Hepatocyte (in vitro differentiated cells): ENCODE measurements at regions not wholly inside any gene's neighbourhood (a gene's known extent, or its start where the extent isn't known, plus 50 kb on each side); places are given as distances from the start of the nearest gene placed in this dataset.

Experiments
- DNase-seq: peaks from one replicate; pipeline ENCODE4 v3.0.0-alpha.2; 2016; ENCODE audit warnings: low spot score
- H2AFZ ChIP-seq: fragments of 200-600 bp; sonication (generic); 2 replicates; pipeline ENCODE4 v1.6.0; 2016; ENCODE audit warnings: antibody characterized with exemption, mild to moderate bottlenecking
- H3K27ac ChIP-seq: fragments of 200-600 bp; sonication (generic); 2 replicates; pipeline ENCODE4 v1.5.1; 2016; ENCODE audit warnings: mild to moderate bottlenecking
- H3K27me3 ChIP-seq: fragments of 200-600 bp; sonication (generic); 2 replicates; pipeline ENCODE4 v1.6.1; 2016
- H3K36me3 ChIP-seq: fragments of 200-600 bp; sonication (generic); replicated peaks from 2 replicates; pipeline ENCODE4 v1.5.1; 2016; ENCODE audit warnings: low read depth; ENCODE audit not compliant: insufficient read depth
- H3K4me1 ChIP-seq: fragments of 200-600 bp; sonication (generic); 2 replicates; pipeline ENCODE4 v1.5.1; 2016; ENCODE audit warnings: mild to moderate bottlenecking, moderate library complexity; ENCODE audit not compliant: insufficient read depth
- H3K4me2 ChIP-seq: fragments of 200-600 bp; sonication (generic); 2 replicates; pipeline ENCODE4 v1.6.0; 2016
- H3K4me3 ChIP-seq: fragments of 200-600 bp; sonication (generic); 2 replicates; pipeline ENCODE4 v1.5.1; 2016; ENCODE audit warnings: mild to moderate bottlenecking
- H3K79me2 ChIP-seq: fragments of 200-600 bp; sonication (generic); 2 replicates; pipeline ENCODE4 v1.6.0; 2017; ENCODE audit warnings: mild to moderate bottlenecking
- H3K9me2 ChIP-seq: fragments of 200-600 bp; sonication (generic); replicated peaks from 2 replicates; pipeline ENCODE4 v1.6.0; 2017; ENCODE audit warnings: mild to moderate bottlenecking; ENCODE audit not compliant: insufficient read depth
- H3K9me3 ChIP-seq: fragments of 200-600 bp; sonication (generic); 2 replicates; pipeline ENCODE4 v1.5.1; 2016; ENCODE audit warnings: low read depth, mild to moderate bottlenecking
- H4K20me1 ChIP-seq: fragments of 200-600 bp; sonication (generic); 2 replicates; pipeline ENCODE4 v1.6.0; 2016; ENCODE audit warnings: mild to moderate bottlenecking; ENCODE audit not compliant: insufficient read depth, poor library complexity, severe bottlenecking
- CTCF ChIP-seq: fragments of 200-600 bp; sonication (generic); IDR thresholded peaks from 2 replicates; pipeline ENCODE4 v1.5.1; 2016; ENCODE audit warnings: antibody characterized with exemption, mild to moderate bottlenecking; ENCODE audit not compliant: poor library complexity
- EZH2 ChIP-seq: fragments of 200-600 bp; sonication (generic); IDR thresholded peaks from 2 replicates; pipeline ENCODE4 v1.6.1; 2016; ENCODE audit warnings: antibody characterized with exemption, mild to moderate bottlenecking, borderline replicate concordance
- EZH2phosphoT487 ChIP-seq: fragments of 200-600 bp; sonication (generic); IDR thresholded peaks from one replicate; pipeline ENCODE4 v1.6.1; 2018; ENCODE audit warnings: antibody characterized with exemption, mild to moderate bottlenecking, low read depth, moderate library complexity; ENCODE audit not compliant: unreplicated experiment, severe bottlenecking
- WGBS: methylation state at CpG from one replicate; pipeline ENCODE4 v1.1.6; 2016; ENCODE audit warnings: low lambda C conversion rate; ENCODE audit errors: missing lambda C conversion rate; 5-methylcytosine and 5-hydroxymethylcytosine counted together

- Histone ChIP-seq H3K4me3 (no peak overlapping the region), H3K4me1 (no peaks in the 10 kb centered on the region), H3K4me2 (no peak overlapping the region), H2AFZ (no peak overlapping the region), H3K36me3 (no peaks in the 10 kb centered on the region), H3K27ac (no peak overlapping the region), H3K79me2 (no peaks in the 10 kb centered on the region), H4K20me1 (no peaks in the 10 kb centered on the region), H3K27me3 (no peaks in the 10 kb centered on the region), H3K9me2 (no peaks in the 10 kb centered on the region), H3K9me3 (no peaks in the 10 kb centered on the region)
- no peak for DNase-seq
- TF ChIP-seq CTCF (no peak), EZH2 (no peak), EZH2phosphoT487 (no peak)
- 55% methylated on average over 1 of the region's 1 CpG for WGBS
Measured at GRCh38 chr3:124275412-124275811, 283.5 kb upstream of the ROPN1 start.

- TF ChIP-seq EZH2phosphoT487: no peak
- TF ChIP-seq EZH2: no peak
- no peak for TF ChIP-seq CTCF
- Histone ChIP-seq H4K20me1 (no peaks in the 10 kb centered on the region), H3K4me1 (no peaks in the 10 kb centered on the region), H3K79me2 (no peaks in the 10 kb centered on the region), H3K4me2 (no peak overlapping the region), H2AFZ (no peak overlapping the region), H3K9me2 (no peaks in the 10 kb centered on the region), H3K4me3 (no peak overlapping the region), H3K27ac (no peak overlapping the region), H3K36me3 (no peaks in the 10 kb centered on the region), H3K9me3 (no peaks in the 10 kb centered on the region), H3K27me3 (no peaks in the 10 kb centered on the region)
- DNase-seq: no peak
- 89% methylated on average over 3 of the region's 3 CpGs for WGBS
Measured at GRCh38 chr3:124276133-124276532, 284.2 kb upstream of the ROPN1 start.

GRCh38 chr3:124276539-124277143 lies 284.7 kb upstream of the ROPN1 start:
- Histone ChIP-seq H3K36me3 (no peaks in the 10 kb centered on the region), H2AFZ (no peak overlapping the region), H3K9me3 (no peaks in the 10 kb centered on the region), H3K79me2 (no peaks in the 10 kb centered on the region), H3K27ac (no peak overlapping the region), H3K4me1 (no peaks in the 10 kb centered on the region), H3K27me3 (no peaks in the 10 kb centered on the region), H3K4me3 (no peak overlapping the region), H3K4me2 (no peak overlapping the region), H4K20me1 (no peaks in the 10 kb centered on the region), H3K9me2 (no peaks in the 10 kb centered on the region)
- 90% methylated on average over 8 of the region's 8 CpGs for WGBS
- DNase-seq: no peak
- TF ChIP-seq EZH2phosphoT487 (no peak), EZH2 (no peak), CTCF (no peak)
